ENCODE measurements at regions not wholly inside any gene's neighbourhood (a gene's known extent, or its start where the extent isn't known, plus 50 kb on each side); places are given as distances from the start of the nearest gene placed in this dataset.

DNA sequence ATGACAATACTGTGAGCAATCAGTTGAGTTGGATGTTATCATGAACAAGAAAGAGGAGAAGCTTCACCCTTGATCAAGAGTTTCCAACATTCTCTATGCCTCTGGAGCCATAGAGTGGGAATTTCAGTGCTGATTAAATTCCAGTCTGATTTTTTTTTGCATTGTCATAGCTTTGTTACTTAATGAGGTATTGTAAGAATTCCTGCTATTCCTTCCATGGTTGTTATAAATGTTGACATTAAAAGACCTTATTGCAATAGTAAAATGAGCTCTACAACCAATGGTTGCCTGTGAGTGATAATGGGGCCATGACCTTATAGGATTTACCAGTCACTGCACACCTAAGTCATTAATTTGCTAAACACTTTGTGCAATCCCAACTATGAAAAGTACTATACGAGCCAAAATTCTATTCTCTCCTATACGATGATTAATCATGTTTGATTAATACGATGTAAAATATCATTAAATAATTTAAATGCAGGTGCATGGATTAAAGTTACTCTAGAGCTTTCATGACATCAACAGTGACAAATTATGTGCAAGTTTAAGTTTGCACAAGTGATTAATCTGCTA, 353.2 kb upstream of the KLF6 start:
- Histone ChIP-seq H2AFZ (ENCODE audit: low read depth, low read length) (no peak overlapping the region), H3K9me3 (replicated peaks; ENCODE audit: control insufficient read depth, insufficient read depth, low read depth, low read length) (no peaks in the 10 kb centered on the region), H3K79me2 (ENCODE audit: control insufficient read depth, insufficient read depth, low read length) (no peaks in the 10 kb centered on the region), H3K4me3 (no peak overlapping the region), H3K4me2 (ENCODE audit: insufficient read depth, low read length) (no peak overlapping the region), H3K27me3 (ENCODE audit: control insufficient read depth in 2 of 2, insufficient read depth in 2 of 2, low read length in 2 of 2) (no peaks in the 10 kb centered on the region; a peak in 1 of 5 replicates), H3K27ac (ENCODE audit: extremely low read depth, low read depth, low read length) (no peak overlapping the region), H4K20me1 (replicated peaks; ENCODE audit: control insufficient read depth, insufficient read depth, low read length) (no peaks in the 10 kb centered on the region), H3K4me1 (replicated peaks in 1 of 2; ENCODE audit: control insufficient read depth in 2 of 2, insufficient read depth in 2 of 2, low read length in 2 of 2) (no peaks in the 10 kb centered on the region), H3K9me1 (ENCODE audit: control insufficient read depth, insufficient read depth, low read length) (no peaks in the 10 kb centered on the region), H3K36me3 (ENCODE audit: control insufficient read depth, insufficient read depth, low read length) (no peaks in the 10 kb centered on the region), H3K9ac (ENCODE audit: insufficient read depth in 1 of 2, low read depth in 2 of 2, low read length in 2 of 2) (no peak overlapping the region)
- no TSS peak for BruUV-seq (replicated peaks)
- FAIRE-seq (no peak), ATAC-seq (no peak), DNase-seq (ENCODE audit: extremely low read depth in 1 of 4, low spot score in 3 of 4) (no peak)
- CTCF ChIA-PET (ENCODE audit: low intra/inter-chr PET ratio): no interaction called here
- POLR2A ChIA-PET: no interaction called here
- intact Hi-C loops (cut with micrococcal nuclease) (no loop called here), in situ Hi-C loops (cut with MboI) (no loop called here)
- WGBS (ENCODE audit: insufficient coverage, low coverage, missing lambda C conversion rate): 0% methylated on average over 3 of the region's 3 CpGs
- TF ChIP-seq, protein P1, sequence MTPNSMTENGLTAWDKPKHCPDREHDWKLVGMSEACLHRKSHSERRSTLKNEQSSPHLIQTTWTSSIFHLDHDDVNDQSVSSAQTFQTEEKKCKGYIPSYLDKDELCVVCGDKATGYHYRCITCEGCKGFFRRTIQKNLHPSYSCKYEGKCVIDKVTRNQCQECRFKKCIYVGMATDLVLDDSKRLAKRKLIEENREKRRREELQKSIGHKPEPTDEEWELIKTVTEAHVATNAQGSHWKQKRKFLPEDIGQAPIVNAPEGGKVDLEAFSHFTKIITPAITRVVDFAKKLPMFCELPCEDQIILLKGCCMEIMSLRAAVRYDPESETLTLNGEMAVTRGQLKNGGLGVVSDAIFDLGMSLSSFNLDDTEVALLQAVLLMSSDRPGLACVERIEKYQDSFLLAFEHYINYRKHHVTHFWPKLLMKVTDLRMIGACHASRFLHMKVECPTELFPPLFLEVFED (CRISPR knock-in tag; conservative IDR thresholded peaks at IDR 0.05): no peak
- TF ChIP-seq, protein P2, sequence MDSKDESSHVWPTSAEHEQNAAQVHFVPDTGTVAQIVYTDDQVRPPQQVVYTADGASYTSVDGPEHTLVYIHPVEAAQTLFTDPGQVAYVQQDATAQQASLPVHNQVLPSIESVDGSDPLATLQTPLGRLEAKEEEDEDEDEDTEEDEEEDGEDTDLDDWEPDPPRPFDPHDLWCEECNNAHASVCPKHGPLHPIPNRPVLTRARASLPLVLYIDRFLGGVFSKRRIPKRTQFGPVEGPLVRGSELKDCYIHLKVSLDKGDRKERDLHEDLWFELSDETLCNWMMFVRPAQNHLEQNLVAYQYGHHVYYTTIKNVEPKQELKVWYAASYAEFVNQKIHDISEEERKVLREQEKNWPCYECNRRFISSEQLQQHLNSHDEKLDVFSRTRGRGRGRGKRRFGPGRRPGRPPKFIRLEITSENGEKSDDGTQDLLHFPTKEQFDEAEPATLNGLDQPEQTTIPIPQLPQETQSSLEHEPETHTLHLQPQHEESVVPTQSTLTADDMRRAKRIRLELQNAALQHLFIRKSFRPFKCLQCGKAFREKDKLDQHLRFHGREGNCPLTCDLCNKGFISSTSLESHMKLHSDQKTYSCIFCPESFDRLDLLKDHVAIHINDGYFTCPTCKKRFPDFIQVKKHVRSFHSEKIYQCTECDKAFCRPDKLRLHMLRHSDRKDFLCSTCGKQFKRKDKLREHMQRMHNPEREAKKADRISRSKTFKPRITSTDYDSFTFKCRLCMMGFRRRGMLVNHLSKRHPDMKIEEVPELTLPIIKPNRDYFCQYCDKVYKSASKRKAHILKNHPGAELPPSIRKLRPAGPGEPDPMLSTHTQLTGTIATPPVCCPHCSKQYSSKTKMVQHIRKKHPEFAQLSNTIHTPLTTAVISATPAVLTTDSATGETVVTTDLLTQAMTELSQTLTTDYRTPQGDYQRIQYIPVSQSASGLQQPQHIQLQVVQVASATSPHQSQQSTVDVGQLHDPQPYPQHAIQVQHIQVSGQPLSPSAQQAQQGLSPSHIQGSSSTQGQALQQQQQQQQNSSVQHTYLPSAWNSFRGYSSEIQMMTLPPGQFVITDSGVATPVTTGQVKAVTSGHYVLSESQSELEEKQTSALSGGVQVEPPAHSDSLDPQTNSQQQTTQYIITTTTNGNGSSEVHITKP (IDR thresholded peaks at IDR 0.05; ENCODE audit: partially characterized antibody): no peak
- TF ChIP-seq SNIP1 (IDR thresholded peaks at IDR 0.05; ENCODE audit: low read depth) (no peak), ZZZ3 (IDR thresholded peaks at IDR 0.05) (no peak), ARID1B (IDR thresholded peaks at IDR 0.05) (no peak), CREBBP (IDR thresholded peaks at IDR 0.05; ENCODE audit: low read depth, low read length) (no peak), KDM4B (IDR thresholded peaks at IDR 0.05; ENCODE audit: borderline replicate concordance in 2 of 2, low read depth in 1 of 2) (no peak), CEBPB (tag; IDR thresholded peaks at IDR 0.05) (no peak), MCM2 (IDR thresholded peaks at IDR 0.05; ENCODE audit: low read depth) (no peak)
- TF ChIP-seq, protein P3, sequence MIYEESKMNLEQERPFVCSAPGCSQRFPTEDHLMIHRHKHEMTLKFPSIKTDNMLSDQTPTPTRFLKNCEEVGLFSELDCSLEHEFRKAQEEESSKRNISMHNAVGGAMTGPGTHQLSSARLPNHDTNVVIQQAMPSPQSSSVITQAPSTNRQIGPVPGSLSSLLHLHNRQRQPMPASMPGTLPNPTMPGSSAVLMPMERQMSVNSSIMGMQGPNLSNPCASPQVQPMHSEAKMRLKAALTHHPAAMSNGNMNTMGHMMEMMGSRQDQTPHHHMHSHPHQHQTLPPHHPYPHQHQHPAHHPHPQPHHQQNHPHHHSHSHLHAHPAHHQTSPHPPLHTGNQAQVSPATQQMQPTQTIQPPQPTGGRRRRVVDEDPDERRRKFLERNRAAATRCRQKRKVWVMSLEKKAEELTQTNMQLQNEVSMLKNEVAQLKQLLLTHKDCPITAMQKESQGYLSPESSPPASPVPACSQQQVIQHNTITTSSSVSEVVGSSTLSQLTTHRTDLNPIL (CRISPR knock-in tag; IDR thresholded peaks at IDR 0.05): no peak
- TF ChIP-seq, protein P4, sequence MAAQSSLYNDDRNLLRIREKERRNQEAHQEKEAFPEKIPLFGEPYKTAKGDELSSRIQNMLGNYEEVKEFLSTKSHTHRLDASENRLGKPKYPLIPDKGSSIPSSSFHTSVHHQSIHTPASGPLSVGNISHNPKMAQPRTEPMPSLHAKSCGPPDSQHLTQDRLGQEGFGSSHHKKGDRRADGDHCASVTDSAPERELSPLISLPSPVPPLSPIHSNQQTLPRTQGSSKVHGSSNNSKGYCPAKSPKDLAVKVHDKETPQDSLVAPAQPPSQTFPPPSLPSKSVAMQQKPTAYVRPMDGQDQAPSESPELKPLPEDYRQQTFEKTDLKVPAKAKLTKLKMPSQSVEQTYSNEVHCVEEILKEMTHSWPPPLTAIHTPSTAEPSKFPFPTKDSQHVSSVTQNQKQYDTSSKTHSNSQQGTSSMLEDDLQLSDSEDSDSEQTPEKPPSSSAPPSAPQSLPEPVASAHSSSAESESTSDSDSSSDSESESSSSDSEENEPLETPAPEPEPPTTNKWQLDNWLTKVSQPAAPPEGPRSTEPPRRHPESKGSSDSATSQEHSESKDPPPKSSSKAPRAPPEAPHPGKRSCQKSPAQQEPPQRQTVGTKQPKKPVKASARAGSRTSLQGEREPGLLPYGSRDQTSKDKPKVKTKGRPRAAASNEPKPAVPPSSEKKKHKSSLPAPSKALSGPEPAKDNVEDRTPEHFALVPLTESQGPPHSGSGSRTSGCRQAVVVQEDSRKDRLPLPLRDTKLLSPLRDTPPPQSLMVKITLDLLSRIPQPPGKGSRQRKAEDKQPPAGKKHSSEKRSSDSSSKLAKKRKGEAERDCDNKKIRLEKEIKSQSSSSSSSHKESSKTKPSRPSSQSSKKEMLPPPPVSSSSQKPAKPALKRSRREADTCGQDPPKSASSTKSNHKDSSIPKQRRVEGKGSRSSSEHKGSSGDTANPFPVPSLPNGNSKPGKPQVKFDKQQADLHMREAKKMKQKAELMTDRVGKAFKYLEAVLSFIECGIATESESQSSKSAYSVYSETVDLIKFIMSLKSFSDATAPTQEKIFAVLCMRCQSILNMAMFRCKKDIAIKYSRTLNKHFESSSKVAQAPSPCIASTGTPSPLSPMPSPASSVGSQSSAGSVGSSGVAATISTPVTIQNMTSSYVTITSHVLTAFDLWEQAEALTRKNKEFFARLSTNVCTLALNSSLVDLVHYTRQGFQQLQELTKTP (IDR thresholded peaks at IDR 0.05; ENCODE audit: low read depth in 1 of 2, partially characterized antibody in 2 of 2): no peak
- TF ChIP-seq, protein P5, sequence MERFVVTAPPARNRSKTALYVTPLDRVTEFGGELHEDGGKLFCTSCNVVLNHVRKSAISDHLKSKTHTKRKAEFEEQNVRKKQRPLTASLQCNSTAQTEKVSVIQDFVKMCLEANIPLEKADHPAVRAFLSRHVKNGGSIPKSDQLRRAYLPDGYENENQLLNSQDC (CRISPR knock-in tag; IDR thresholded peaks at IDR 0.05): no peak

Measured in K562 (cell line).